GM18868 (cell line): ENCODE measurements at regions not wholly inside any gene's neighbourhood (a gene's known extent, or its start where the extent isn't known, plus 50 kb on each side); places are given as distances from the start of the nearest gene placed in this dataset.
"Not testable (repeated sequence)": the region's sequence is repeated elsewhere in the genome, so short reads cannot be mapped to it uniquely, and the experiment has no call there.

ENCODE experiments used
- ATAC-seq: cut with Tn5 transposase; IDR thresholded peaks from one replicate; pipeline ENCODE4 v1.9.1; 2021; ENCODE audit warnings: mild to moderate bottlenecking, moderate library complexity; ENCODE audit not compliant: unreplicated experiment

DNA sequence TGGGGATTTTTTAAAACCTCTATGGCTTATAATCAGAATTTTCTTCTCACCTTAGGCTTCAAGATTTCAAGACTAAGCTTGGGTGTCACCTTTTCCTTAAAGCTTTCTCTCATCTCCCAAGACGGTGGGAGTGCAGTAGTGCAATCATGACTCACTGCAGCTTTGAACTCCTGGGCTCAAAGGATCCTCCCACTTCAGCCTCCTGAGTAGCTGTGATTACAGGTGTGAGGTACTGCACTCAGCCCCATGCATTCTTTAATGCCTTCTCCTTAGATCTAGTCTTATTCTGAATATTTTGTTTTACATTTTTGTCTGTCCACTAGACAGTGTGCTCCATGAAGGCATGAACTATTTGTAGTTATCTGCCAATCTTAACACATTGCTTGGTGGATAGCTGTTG is 55.7 kb upstream of the FAT3 start:
- no peak for ATAC-seq

DNA sequence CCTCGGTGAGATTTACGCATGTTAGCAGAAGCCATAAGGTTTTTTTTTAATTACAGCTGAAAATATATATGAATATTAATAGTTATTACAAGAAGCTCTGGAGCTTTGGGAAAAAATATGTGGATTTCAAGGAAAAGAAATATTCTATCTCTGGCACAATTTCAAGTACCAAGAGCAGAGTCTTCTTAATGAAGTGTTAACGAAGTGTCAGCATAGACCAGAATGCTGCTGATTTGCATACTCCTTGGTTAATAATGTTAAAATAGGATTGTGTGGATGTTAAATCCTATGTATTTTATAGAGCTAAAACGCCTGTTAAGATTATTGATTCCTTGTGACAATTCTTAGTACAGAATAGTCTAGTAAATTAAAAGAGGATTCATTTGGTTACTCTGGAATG is 57.0 kb upstream of the FAT3 start:
- no peak for ATAC-seq

DNA sequence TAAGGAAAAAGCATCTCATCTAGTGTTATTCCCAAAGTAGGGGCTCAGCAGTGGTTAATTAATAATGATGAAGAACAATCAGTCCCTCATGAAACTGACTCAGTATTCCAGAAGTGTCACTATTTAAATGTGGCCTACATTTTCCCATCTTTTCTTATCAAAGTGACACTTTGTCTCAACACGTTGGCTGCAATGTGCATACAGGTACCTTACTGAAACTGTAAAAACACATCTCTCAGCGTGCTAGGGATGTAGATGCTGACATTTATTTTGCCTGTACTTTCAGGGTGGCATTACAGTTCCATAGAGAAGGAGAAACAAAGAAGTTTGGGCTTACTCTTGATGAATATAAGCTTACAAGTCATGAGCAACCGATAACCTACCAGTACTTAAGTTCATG is 58.3 kb upstream of the FAT3 start:
- ATAC-seq = no peak

DNA sequence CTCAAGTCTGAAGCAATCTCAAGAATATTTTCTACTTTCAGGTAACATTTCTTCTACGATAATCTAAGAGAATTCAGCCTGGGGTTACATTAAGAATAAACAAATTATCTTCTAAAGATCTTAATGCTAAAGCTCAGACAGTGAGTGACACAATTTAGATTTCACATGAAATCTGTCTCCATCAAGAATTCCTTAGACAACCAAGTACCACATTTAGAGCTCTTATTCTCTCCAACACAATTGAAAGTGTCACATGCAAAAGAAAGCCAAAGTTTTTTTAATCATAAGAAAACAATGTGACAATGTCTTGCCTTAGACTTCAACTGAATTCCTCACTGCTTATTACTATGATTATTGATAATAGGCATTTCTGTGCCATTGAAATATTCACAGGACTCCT is 60.7 kb upstream of the FAT3 start:
- ATAC-seq = no peak

DNA sequence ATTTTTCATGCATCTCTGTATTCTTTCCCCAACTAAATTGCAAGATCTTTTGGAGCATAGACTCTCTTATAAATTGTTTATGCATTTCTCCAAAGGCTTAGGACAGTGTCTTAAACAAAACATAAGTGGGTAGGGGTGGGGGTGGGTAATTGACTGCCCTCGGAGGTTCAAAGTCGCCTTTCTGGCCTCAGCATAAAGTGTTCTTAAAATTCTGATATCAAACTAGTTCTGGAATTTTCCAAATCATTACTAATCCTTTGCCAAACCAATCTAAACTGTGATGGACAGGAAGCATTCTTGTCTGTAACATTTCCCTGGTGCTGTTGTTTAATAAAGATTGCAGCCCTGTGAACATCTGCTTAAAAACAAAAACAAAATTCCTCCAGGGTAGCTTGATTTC is 61.8 kb upstream of the FAT3 start:
- no peak for ATAC-seq

DNA sequence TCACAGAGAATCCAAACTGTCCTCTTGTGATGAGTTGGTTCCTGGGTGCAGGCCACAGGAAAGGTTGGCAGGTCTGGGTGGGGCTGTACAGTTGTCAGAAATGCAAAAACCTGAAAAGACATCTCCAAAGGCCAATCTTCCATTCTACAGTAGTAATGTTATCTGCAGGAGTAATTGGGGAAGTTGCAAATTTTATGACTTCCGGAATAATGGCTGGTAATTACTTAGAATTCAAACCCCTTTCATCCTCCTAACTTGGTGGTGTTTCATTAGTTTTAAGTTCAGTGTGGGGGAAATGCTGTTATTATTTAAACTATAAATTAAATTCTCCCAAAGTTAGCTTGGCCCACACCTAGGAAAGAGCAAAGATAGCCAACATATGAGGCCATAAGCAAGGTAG is 64.7 kb upstream of the FAT3 start:
- no peak for ATAC-seq

DNA sequence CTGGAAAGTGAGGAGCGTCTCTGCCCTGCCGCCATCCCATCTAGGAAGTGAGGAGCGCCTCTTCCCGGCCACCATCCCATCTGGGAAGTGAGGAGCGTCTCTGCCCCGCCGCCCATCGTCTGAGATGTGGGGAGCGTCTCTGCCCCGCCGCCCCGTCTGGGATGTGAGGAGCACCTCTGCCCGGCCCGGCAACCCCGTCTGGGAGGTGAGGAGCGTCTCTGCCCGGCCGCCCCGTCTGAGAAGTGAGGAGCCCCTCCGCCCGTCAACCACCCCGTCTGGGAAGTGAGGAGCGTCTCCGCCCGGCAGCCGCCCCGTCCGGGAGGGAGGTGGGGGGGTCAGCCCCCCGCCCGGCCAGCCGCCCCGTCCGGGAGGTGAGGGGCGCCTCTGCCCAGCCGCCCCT is 67.2 kb upstream of the FAT3 start:
- not testable (repeated sequence) for ATAC-seq

DNA sequence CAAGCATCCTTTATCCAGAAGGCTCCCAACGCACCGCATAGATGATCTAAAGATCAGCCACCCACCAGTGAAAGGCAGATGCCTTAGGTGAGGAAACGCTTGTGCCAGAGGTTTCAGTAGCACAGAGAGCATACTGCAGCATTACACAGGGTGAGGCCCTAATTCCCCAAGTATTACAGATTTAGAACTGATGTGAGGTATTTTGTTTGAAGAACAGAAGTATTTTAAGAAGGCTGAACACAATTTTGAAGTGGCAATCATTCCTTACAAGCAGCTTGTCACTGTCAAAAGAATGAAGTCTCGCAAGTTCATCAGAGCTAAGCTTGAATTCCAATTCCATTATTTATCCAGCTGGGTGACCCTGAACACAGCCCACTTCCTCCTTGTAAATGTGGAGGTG is 70.0 kb upstream of the FAT3 start:
- ATAC-seq = no peak

DNA sequence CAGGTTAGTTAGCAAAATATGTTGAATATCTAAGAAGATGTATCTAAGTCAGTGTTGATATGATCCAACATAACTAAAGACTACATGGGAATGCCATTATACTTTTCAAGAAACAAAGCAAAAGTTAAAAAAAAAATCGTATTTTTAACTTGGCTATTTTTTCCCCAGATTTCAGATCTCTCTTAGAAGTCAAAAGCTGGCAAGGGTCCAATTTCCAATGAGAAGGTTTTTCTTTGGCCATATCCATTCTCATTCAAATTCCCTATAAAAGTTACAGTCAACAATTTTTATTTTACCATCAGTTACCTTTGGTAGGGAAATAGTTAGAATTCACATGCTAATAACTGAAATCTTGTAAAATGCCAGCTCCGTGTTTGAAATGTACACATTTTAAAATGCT is 70.5 kb upstream of the FAT3 start:
- ATAC-seq = no peak

DNA sequence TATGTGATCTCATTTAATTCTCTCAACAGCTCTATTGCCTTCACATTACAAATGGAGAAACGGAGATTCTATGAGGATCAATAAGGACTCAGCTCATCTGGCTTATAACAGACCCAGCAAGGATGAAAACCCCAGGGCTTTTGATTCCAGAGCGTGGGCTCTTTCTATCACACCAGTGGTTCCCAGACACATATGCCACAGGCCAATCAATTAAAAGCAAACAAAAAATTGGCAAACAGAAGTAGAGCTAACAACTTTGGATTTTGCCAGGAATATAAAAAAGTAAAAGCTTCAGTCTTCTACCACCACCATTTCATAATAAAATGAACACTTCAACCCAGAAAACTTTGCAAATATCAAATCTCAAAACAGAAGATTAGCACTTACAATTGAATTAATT is 71.1 kb upstream of the FAT3 start:
- no peak for ATAC-seq

DNA sequence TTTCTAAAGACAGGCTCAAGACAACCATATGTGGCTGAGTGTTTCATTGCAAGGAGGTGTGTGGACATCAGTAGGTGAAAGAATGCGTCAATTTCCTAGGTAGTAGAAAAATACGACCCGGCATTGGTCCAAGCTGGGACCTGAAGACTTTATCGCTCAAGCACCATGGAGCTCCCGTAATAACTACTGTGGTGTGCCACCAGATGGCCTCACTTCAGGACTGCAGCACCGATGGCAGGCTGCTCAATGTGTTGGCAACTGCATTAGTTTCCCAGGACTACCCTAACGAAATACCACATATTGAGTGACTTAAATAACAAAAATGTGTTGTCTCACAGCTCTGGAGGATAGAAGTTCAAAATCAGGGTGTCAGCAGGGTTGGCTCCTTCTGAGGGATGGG is 72.4 kb upstream of the FAT3 start:
- ATAC-seq = no peak

DNA sequence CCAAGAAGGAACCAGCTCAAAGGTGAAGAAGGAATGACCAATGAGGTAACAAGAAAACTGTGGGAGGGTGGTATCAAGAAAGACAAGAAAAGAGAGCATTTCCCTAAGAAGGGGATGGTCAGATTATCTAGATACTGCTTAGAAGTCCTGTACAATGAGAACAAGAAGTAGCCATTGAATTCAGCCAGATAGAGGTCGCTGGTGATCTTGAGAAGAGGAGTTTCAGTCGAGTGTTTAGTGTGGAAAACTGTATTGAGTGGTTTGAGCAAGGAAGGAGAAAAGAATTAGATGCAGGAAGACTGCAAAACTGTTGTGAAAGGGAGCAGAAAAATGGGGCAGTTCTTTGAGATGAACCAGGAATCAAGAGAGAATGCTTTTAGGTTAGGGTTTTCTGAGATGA is 74.6 kb upstream of the FAT3 start:
- ATAC-seq = no peak

DNA sequence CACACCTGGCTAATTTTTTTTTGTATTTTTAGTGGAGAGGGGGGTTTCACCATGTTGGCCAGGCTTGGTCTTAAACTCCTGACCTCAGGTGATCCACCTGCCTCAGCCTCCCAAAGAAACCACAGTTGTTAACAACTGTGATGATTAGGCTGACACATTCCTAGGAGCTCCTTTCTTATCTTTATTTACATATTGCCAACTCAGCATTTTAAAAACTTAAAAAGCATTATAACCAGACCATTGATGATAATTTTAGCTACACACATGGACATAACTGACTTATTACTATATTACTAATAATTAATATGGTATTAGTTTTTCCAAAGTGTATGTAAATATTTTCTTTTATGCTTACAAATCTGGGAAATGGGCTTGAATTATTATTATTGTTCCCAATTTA is 82.9 kb upstream of the FAT3 start:
- ATAC-seq = no peak

DNA sequence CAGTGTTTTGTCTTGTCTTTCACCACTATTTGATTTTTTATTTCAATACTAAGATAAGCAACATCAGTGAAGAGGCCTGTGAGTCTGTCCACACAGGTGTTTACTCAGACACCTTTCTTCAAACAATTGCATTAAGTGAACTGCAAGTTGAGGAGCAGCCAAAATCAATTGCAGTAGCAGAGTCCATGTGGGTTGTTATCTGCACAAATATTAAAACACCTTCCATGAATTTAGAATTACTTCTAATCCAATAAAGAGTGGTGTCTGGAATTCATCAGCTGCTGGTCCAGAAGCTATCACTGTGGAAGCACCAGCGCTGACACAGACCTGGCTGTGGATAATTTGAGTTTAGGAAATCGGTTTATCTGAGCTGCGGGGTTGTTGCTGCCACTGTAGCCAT is 83.5 kb upstream of the FAT3 start:
- ATAC-seq = no peak

DNA sequence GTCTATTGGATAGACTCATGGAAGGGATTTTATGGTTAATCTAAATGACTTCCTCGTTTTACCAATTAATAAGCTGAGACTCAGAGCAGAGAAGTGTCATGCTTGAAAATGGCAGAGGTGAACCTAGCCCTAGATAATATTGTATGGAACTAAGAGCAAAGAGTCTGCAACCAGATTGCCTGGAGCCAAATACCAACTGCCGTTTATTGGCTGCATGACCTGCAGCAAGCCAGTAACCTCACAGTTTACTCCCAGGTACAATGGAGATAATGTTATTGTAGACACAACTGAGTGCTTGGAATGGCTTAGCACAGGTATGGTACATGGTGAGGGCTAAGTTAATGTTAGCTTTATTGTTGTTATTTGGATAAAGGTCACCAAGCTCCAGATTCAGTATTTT is 84.6 kb upstream of the FAT3 start:
- no peak for ATAC-seq

DNA sequence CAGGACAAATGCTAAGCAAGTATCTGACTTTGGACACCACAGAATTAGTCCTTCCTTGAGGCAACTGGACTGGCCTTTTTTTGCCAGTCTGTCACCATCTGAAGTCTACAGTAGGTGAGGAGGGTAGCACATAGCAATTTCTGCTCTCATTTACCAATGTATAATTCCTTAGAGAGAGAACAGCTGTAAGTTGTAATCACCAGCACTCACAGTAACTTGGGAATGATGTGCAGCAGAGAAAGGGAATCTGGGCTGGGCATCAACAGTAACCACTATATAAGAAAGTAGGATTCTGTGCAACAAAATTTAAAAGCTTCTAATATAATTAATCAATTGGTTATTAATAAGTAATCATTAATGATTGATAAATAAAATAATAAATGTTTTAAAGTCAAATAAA is 86.3 kb upstream of the FAT3 start:
- ATAC-seq = no peak

DNA sequence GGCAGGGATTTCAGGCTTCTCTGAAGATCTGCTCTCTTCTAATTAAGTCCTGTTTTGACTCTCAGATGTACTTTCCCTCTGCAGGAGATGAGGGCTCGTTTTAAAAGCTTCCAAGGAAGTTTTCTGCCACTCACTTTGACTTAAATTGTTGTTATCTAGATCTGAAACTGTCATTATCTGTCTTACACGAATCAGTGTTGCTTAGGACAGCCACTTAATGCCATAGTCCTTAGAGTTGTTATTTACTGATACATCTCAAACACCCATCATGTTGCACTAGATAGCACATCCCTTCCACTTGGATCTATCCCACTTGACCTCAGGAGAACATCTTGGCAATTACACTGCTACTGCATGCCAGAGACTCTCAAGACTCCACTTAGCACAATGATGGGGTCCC is 86.9 kb upstream of the FAT3 start:
- no peak for ATAC-seq

DNA sequence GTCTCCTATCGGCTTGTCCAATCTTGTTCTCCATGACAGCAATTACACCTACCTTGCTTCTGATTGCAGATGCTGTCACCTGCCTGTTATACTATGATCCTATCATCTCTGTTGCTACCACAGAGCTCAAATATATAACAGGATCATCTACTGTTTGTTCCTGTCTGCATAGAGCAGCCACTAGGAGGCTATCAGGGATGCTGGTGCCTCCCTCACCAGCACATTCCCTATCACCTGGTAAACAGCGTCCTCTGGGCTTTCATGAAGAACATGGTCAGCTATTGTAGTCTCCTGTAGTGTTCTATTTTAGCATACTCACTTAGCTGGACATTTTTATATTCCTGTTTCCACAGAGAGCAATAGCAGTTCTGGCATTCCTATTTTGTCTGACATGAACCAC is 87.8 kb upstream of the FAT3 start:
- ATAC-seq = no peak

DNA sequence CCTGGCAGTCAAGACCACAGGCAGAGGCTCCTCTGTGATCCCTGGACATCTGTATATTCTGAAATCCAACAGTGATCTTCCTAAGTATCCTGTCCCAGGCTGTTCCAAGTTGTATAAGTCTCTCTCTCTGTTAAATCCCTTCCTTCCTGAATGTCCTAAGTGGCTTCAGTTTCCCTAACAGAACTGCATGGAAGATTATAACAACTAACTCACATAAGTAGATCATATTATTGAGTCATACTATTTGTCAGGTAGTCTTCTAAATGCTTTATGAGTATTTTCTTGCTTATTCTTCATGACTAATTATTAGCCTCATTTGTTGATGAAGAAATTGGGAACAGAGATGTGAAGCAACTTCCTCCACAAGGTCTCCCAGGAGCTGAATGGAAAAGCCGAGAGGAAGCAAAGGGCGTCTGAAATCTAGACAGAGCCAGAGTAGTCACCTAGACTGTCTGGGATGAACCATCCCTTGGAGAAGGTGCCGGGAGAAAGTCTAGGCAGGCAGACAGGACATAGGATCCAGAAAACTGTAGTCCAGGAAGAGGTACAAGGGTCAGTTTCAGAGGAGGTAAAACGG is 93.2 kb upstream of the FAT3 start:
- ATAC-seq = no peak

DNA sequence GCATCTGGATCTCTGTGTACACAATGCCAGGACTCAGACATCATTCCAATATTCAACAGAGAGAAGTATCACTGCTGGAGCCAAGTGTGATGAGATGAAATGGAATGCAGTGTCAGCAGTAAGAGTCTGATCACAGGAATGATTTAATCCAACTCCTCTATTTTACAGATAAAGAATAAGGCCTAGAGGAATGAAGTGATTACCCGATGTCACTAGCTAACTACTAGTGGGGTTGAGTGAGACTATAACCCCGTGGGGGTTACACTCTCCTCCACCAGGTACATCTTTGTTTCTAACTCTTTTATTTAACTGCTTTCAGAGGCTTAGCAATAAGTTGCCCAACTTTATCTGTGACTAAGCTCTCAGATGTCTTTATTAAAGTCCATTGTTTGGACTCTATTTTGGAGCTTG is 94.2 kb upstream of the FAT3 start:
- ATAC-seq = no peak

DNA sequence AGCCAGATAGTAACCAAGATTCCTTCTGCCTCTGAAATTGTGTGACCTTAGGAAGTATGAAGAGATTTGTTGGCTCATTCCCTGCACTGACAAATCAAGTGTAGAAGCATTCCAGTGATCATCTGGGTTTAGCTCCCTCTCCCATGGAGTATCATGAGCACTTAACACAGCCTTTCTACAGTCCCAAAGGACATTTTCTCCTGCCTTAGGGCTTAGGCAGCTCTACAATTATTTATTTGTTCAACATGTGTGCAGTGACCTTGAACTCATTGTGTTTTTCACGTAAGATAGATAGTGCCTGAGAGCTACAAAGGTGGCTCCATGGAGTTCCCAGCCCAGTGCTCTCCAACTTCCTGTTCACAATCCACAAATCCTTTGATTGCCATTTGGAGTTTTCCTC is 94.8 kb upstream of the FAT3 start:
- ATAC-seq = no peak

DNA sequence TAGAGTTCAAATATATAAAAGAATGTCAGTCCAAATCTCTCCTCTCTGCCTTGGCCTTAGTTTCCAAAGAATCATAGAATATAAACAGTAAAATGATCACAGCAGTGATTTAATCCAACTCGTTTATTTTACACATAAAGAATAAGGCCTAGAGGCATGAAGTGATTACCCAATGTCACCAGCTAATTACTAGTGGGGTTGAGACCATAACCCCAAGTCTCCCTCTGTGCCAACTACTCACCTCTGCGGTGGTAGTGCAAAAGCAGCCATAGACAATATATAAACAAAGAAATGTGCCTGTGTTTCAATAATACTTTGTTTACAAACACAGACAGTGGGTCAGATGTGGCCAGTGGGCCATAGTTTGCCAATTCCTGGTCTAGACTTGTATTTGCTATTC is 96.6 kb upstream of the FAT3 start:
- ATAC-seq = no peak

DNA sequence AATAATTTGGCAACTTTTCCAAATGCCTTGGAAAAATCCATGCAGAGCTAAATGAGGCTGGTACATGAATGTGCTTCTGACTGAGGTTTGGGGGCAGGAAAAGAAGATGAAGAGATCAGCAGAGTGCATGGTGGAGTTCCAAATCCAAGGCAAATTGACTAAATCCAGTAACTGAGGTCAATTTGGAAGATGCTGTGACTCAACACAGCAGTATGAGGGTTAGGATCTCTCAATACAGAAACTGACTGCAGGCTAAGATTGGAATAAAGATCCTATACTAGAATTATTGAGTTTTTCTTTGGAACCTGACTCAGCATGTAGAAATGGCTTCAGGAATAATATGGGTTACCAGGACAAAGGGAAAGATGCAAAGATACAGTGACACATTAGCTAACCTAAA is 99.3 kb upstream of the FAT3 start:
- no peak for ATAC-seq

DNA sequence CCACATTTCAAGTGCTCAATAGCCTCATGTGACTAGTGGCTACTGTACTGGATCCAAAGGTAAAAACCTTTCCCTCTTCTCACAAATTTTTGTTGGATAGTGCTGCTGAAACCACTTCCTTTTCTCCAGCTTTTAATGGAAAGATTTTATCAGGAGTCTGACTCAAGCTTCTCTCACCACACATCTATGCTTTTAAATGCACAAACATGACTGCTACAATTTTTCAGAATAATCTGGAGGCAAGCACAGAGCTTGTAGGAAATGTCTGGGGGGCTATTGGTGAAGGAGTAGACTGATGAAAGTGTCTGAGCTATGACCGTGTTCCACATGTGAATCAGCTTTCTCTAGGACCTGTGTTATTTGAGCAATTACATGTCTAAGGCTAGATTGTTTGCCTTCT is 101.1 kb upstream of the FAT3 start:
- ATAC-seq = no peak
